Activated T-cell treated with anti-CD3 and anti-CD28 coated beads, Interleukin-2, amount 50 U/mL, for 4 hours (primary cell): ENCODE measurements at regions not wholly inside any gene's neighbourhood (a gene's known extent, or its start where the extent isn't known, plus 50 kb on each side); places are given as distances from the start of the nearest gene placed in this dataset.

ENCODE experiments used
- ATAC-seq, 2 donors: fragments of 200-7000 bp; cut with Tn5 transposase; one replicate each; pipeline ENCODE4 v1.10.0; 2021
- DNase-seq: peaks from one replicate; pipeline ENCODE4 v3.0.0-alpha.2; 2020
- H3K27me3 Mint-ChIP-seq: one replicate; pipeline ENCODE4 v1.8.0; 2021; ENCODE audit warnings: low read depth, mixed read lengths
- H3K36me3 Mint-ChIP-seq: one replicate; pipeline ENCODE4 v1.8.0; 2022; ENCODE audit warnings: mixed read lengths; ENCODE audit not compliant: insufficient read depth
- H3K4me1 Mint-ChIP-seq: one replicate; pipeline ENCODE4 v1.8.0; 2021; ENCODE audit warnings: low read depth, mixed read lengths
- H3K4me3 Mint-ChIP-seq: one replicate; pipeline ENCODE4 v1.8.0; 2021; ENCODE audit warnings: mild to moderate bottlenecking, moderate library complexity, mixed read lengths
- H3K9me3 Mint-ChIP-seq: one replicate; pipeline ENCODE4 v1.8.0; 2021; ENCODE audit warnings: mixed read lengths

- peaks cover 9% of the 10 kb centered on the region for H3K9me3 Mint-ChIP-seq
- H3K4me1 Mint-ChIP-seq: no peaks in the 10 kb centered on the region
Measured at GRCh38 chr17:71710816-71711215, 410.0 kb upstream of the SOX9 start.

GRCh38 chr17:71713846-71714245 lies 407.0 kb upstream of the SOX9 start:
- Mint-ChIP-seq H3K9me3 (peaks cover 6% of the 10 kb centered on the region), H3K27me3 (no peaks in the 10 kb centered on the region), H3K36me3 (no peaks in the 10 kb centered on the region), H3K4me1 (no peaks in the 10 kb centered on the region), H3K4me3 (no peak overlapping the region)
- ATAC-seq (no peak), DNase-seq (no peak)

More at GRCh38 chr17:71710816-71711215, 410.0 kb upstream of the SOX9 start:
- H3K4me3 Mint-ChIP-seq: no peak overlapping the region
- H3K27me3 Mint-ChIP-seq: no peaks in the 10 kb centered on the region
- ATAC-seq (no peak), DNase-seq (no peak)
- no peaks in the 10 kb centered on the region for H3K36me3 Mint-ChIP-seq

GRCh38 chr17:71724339-71724738 lies 396.5 kb upstream of the SOX9 start:
- Mint-ChIP-seq H3K9me3 (peaks cover 5% of the 10 kb centered on the region), H3K36me3 (no peaks in the 10 kb centered on the region), H3K4me3 (no peak overlapping the region), H3K27me3 (no peaks in the 10 kb centered on the region), H3K4me1 (no peaks in the 10 kb centered on the region)
- DNase-seq (no peak), ATAC-seq (no peak)

GRCh38 chr17:71725811-71726210 lies 395.0 kb upstream of the SOX9 start:
- Mint-ChIP-seq H3K4me1 (no peaks in the 10 kb centered on the region), H3K36me3 (no peaks in the 10 kb centered on the region), H3K4me3 (no peak overlapping the region), H3K9me3 (peaks cover 5% of the 10 kb centered on the region), H3K27me3 (no peaks in the 10 kb centered on the region)
- ATAC-seq (no peak), DNase-seq (no peak)

DNA sequence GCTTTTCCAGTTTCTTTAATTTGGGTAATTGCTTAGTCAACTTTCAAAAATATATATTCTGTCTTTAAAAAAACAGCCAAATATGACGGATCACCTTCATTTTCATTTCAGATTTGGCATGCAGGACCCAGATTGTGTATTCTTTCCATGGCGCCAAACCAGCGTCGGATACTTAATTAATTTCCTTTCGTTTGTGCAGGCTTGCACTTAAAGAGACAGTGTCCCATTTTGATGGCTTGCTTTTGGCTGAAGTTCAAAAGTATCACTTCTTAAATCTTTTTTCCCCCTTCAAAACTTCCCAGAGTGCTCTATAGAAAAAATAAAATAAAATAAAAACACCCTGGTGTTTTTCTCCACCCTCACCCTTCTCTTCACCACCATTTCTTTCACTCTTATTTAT lies 394.5 kb upstream of the SOX9 start:
- H3K36me3 Mint-ChIP-seq: no peaks in the 10 kb centered on the region
- no peak for ATAC-seq

GRCh38 chr17:71727292-71727691 lies 393.5 kb upstream of the SOX9 start:
- DNase-seq (no peak), ATAC-seq (no peak)
- Mint-ChIP-seq H3K27me3 (no peaks in the 10 kb centered on the region), H3K4me1 (no peaks in the 10 kb centered on the region), H3K36me3 (no peaks in the 10 kb centered on the region), H3K9me3 (peaks cover 5% of the 10 kb centered on the region), H3K4me3 (no peak overlapping the region)

More for the DNA sequence above, 394.5 kb upstream of the SOX9 start:
- H3K9me3 Mint-ChIP-seq: peaks cover 5% of the 10 kb centered on the region
- no peak overlapping the region for H3K4me3 Mint-ChIP-seq
- no peaks in the 10 kb centered on the region for H3K4me1 Mint-ChIP-seq
- H3K27me3 Mint-ChIP-seq: no peaks in the 10 kb centered on the region
- no peak for DNase-seq

DNA sequence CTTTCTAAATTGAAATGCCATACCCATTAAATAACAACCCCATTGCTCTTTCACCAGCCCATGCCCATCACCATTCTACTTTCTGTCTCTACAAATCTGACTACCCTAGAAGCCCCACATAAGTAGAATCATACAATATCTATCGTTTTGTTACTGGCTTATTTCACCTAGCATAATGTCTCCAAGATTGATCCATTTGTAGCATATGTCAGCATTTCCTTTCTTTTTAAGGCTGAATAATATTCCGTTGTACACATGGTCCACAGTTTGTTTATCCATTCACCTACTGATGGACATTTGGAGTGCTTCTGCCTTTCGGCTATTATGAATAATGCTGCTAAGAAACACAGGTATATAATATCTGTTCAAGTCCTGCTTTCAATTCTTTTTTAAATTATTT lies 393.1 kb upstream of the SOX9 start:
- Mint-ChIP-seq H3K27me3 (no peaks in the 10 kb centered on the region), H3K36me3 (no peaks in the 10 kb centered on the region), H3K9me3 (peaks cover 5% of the 10 kb centered on the region), H3K4me1 (no peaks in the 10 kb centered on the region), H3K4me3 (no peak overlapping the region)
- DNase-seq (no peak), ATAC-seq (no peak)

DNA sequence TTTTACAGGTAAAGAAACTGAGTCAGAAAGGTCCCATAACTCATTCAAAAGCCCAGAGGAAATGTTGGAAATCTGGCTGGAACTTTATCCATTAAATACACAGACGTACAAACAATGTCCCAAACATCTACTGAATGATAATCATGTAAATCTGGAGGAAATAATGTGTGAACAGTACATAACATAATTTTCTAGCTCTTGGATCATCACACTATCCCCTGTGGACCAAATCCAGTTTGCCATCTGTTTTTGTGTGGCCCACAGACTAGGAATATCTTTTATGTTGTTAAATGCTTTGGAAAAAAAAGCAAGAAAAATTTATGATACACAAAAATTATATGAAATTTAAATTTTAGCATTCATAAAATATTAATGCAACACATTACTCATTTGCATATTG lies 389.9 kb upstream of the SOX9 start:
- peaks cover 5% of the 10 kb centered on the region for H3K9me3 Mint-ChIP-seq
- H3K4me1 Mint-ChIP-seq: no peaks in the 10 kb centered on the region
- ATAC-seq: no peak
- no peak overlapping the region for H3K4me3 Mint-ChIP-seq
- no peaks in the 10 kb centered on the region for H3K27me3 Mint-ChIP-seq
- H3K36me3 Mint-ChIP-seq: no peaks in the 10 kb centered on the region
- DNase-seq: no peak

GRCh38 chr17:71735893-71736292 lies 384.9 kb upstream of the SOX9 start:
- Mint-ChIP-seq H3K4me1 (no peaks in the 10 kb centered on the region), H3K36me3 (no peaks in the 10 kb centered on the region), H3K4me3 (no peak overlapping the region), H3K9me3 (peaks cover 4% of the 10 kb centered on the region), H3K27me3 (no peaks in the 10 kb centered on the region)
- DNase-seq (no peak), ATAC-seq (no peak)

GRCh38 chr17:71740866-71741265 lies 380.0 kb upstream of the SOX9 start:
- Mint-ChIP-seq H3K36me3 (no peaks in the 10 kb centered on the region), H3K9me3 (peaks cover 6% of the 10 kb centered on the region), H3K4me3 (no peak overlapping the region), H3K4me1 (no peaks in the 10 kb centered on the region), H3K27me3 (no peaks in the 10 kb centered on the region)
- no peak for ATAC-seq
- no peak for DNase-seq

DNA sequence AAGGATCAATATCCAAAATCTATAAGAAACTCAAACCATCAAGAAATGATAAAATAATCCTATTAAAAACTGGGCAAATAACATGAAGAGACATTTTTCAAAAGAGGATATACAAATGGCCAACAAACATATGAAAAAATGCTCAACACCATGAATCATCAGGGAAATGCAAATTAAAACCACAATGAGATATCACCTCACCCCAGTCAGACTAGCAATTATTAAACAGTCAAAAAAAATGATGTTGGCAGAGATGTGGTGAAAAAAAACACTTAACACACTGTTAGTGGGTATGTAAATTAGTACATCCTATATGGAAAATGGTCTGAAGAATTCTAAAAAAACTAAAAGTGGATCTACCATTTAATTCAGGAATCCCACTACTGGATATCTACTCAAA lies 379.0 kb upstream of the SOX9 start:
- H3K4me1 Mint-ChIP-seq: no peaks in the 10 kb centered on the region
- ATAC-seq (no peak), DNase-seq (no peak)
- H3K4me3 Mint-ChIP-seq: no peak overlapping the region
- H3K27me3 Mint-ChIP-seq: no peaks in the 10 kb centered on the region
- H3K36me3 Mint-ChIP-seq: no peaks in the 10 kb centered on the region
- H3K9me3 Mint-ChIP-seq: peaks cover 6% of the 10 kb centered on the region

GRCh38 chr17:71748872-71749271 lies 371.9 kb upstream of the SOX9 start:
- DNase-seq (no peak), ATAC-seq (no peak)
- Mint-ChIP-seq H3K4me1 (no peaks in the 10 kb centered on the region), H3K9me3 (no peaks in the 10 kb centered on the region), H3K27me3 (no peaks in the 10 kb centered on the region), H3K4me3 (no peak overlapping the region), H3K36me3 (no peaks in the 10 kb centered on the region)

DNA sequence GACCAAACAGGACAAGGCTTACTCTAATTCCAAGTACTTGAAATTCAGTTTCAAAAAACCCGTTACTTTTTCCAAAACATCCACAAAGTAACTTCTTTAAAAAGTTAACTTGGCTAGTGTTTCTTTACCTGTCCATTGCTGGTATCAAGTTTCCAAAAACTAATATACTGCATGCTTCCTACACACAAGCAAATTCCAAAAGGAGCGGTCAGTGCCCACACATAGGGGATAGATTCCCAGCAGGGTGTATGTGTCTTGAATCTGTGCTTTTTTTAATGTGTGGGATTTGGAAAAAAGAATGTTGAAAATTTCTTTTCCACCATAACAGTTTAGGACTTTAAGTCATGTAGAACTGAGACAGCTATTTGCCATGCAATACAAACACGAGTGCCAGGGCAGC lies 367.8 kb upstream of the SOX9 start:
- Mint-ChIP-seq H3K4me3 (no peak overlapping the region), H3K36me3 (no peaks in the 10 kb centered on the region), H3K9me3 (no peaks in the 10 kb centered on the region), H3K27me3 (no peaks in the 10 kb centered on the region), H3K4me1 (no peaks in the 10 kb centered on the region)
- DNase-seq (no peak), ATAC-seq (no peak)

DNA sequence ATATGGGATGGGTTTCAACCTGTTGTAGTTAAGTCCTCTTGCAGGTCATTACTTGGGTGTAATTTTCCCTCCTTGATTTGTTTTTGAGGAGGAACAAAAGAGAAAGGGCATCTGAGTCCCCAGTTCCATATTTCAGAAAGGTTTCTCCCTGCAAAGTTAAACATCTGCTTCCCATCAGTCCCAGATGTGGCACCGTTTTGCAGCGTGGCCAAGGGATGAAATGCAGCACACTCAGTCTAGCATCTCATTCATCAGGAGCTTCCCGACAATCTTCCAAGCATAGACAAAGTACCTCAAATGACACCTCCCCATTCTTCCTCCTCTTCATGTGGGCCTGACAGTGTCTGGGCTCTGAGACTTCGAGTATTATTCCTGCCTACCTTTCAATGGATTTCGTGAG lies 363.7 kb upstream of the SOX9 start:
- DNase-seq: no peak
- Mint-ChIP-seq H3K4me3 (no peak overlapping the region), H3K27me3 (no peaks in the 10 kb centered on the region), H3K36me3 (no peaks in the 10 kb centered on the region), H3K9me3 (no peaks in the 10 kb centered on the region), H3K4me1 (no peaks in the 10 kb centered on the region)
- ATAC-seq: no peak

- H3K27me3 Mint-ChIP-seq: no peaks in the 10 kb centered on the region
- H3K4me3 Mint-ChIP-seq: no peak overlapping the region
- ATAC-seq (no peak), DNase-seq (no peak)
- H3K9me3 Mint-ChIP-seq: no peaks in the 10 kb centered on the region
- H3K36me3 Mint-ChIP-seq: no peaks in the 10 kb centered on the region
- H3K4me1 Mint-ChIP-seq: no peaks in the 10 kb centered on the region
Measured at GRCh38 chr17:71757956-71758355, 362.9 kb upstream of the SOX9 start.

GRCh38 chr17:71759422-71760060 lies 361.3 kb upstream of the SOX9 start:
- H3K27me3 Mint-ChIP-seq: peaks cover 1% of the 10 kb centered on the region
- no peaks in the 10 kb centered on the region for H3K36me3 Mint-ChIP-seq
- H3K4me1 Mint-ChIP-seq: no peaks in the 10 kb centered on the region
- H3K4me3 Mint-ChIP-seq: no peak overlapping the region
- ATAC-seq (no peak), DNase-seq (no peak)
- no peaks in the 10 kb centered on the region for H3K9me3 Mint-ChIP-seq
